T-cell (primary cell): ENCODE measurements at regions not wholly inside any gene's neighbourhood (a gene's known extent, or its start where the extent isn't known, plus 50 kb on each side); places are given as distances from the start of the nearest gene placed in this dataset.

Experiments
- ATAC-seq, 4 experiments: fragments of 200-7000 bp in 3 of 4; fragments of 150-1000 bp in 1 of 4; cut with Tn5 transposase; replicated peaks in 1 of 4; 1 replicate in 3 of 4; 2 replicates in 1 of 4; pipeline ENCODE4 v1.10.0; 2021; ENCODE audit warnings: moderate library complexity in 3 of 4, mild to moderate bottlenecking in 2 of 4, moderate number of reproducible peaks in 1 of 4
- CTCF ChIA-PET, 2 donors: fragments of 300-600 bp; sonication (Branson Sonifier 250); formaldehyde crosslinking; loops; one replicate each; lab custom pipeline; 2022; ENCODE audit warnings: antibody characterized with exemption in 2 of 2; lab: Charles Lee
- POLR2A ChIA-PET, 2 donors: fragments of 300-600 bp; sonication (Branson Sonifier 250); formaldehyde crosslinking; loops; one replicate each; lab custom pipeline; 2022; ENCODE audit warnings: antibody characterized with exemption in 2 of 2; lab: Charles Lee
- DNase-seq, 35 experiments: peaks; one replicate each; pipeline versions ENCODE4 v3.0.0 to v3.0.0-alpha.2; 2013 to 2023
- H3K27ac ChIP-seq: one replicate; pipeline ENCODE4 v1.5.1; 2013; ENCODE audit warnings: low read length
- H3K27me3 ChIP-seq, 2 experiments: replicated peaks in 1 of 2; 1 replicate in 1 of 2; 2 replicates in 1 of 2; pipeline versions ENCODE4 v1.6.1 to v1.7.0; 2013; ENCODE audit warnings: low read length in 1 of 2, mixed read lengths in 1 of 2; ENCODE audit not compliant: control insufficient read depth in 2 of 2, insufficient read depth in 2 of 2; ENCODE audit errors: extremely low read depth in 1 of 2
- H3K36me3 ChIP-seq, 2 donors: 1 replicate in 1 of 2; 2 replicates in 1 of 2; pipeline versions ENCODE4 v1.6.1 to v1.7.0; 2013; ENCODE audit warnings: low read length in 1 of 2; ENCODE audit not compliant: control insufficient read depth in 2 of 2, insufficient read depth in 1 of 2; ENCODE audit errors: extremely low read depth in 1 of 2
- H3K4me1 ChIP-seq, 2 experiments: 1 replicate in 1 of 2; 2 replicates in 1 of 2; pipeline versions ENCODE4 v1.6.1 to v1.7.0; 2013; ENCODE audit warnings: low read length in 2 of 2, mixed read lengths in 1 of 2; ENCODE audit not compliant: insufficient read depth in 2 of 2, control insufficient read depth in 1 of 2; ENCODE audit errors: extremely low read depth in 1 of 2
- H3K4me3 ChIP-seq, 2 donors: 1 replicate in 1 of 2; 2 replicates in 1 of 2; pipeline versions ENCODE4 v1.5.1 to v1.7.0; 2013; ENCODE audit warnings: mild to moderate bottlenecking in 2 of 2, low read length in 1 of 2, moderate library complexity in 1 of 2; ENCODE audit not compliant: control insufficient read depth in 1 of 2; ENCODE audit errors: extremely low read depth in 1 of 2
- H3K9me3 ChIP-seq: 2 replicates; pipeline ENCODE4 v1.7.0; 2013
- H3K27ac Mint-ChIP-seq, 2 donors: one replicate each; pipeline ENCODE4 v1.8.0; 2020 to 2021; ENCODE audit warnings: mild to moderate bottlenecking in 2 of 2, mixed read lengths in 2 of 2
- H3K27me3 Mint-ChIP-seq, 2 donors: one replicate each; pipeline ENCODE4 v1.8.0; 2021 to 2022; ENCODE audit warnings: mixed read lengths in 2 of 2
- H3K36me3 Mint-ChIP-seq: one replicate; pipeline ENCODE4 v1.8.0; 2021; ENCODE audit warnings: mixed read lengths
- H3K4me1 Mint-ChIP-seq, 3 donors: one replicate each; pipeline ENCODE4 v1.8.0; 2020 to 2022; ENCODE audit warnings: mixed read lengths in 3 of 3, mild to moderate bottlenecking in 1 of 3
- H3K4me3 Mint-ChIP-seq, 3 donors: one replicate each; pipeline ENCODE4 v1.8.0; 2020 to 2022; ENCODE audit warnings: mild to moderate bottlenecking in 3 of 3, mixed read lengths in 3 of 3, moderate library complexity in 3 of 3
- H3K9me3 Mint-ChIP-seq, 3 donors: one replicate each; pipeline ENCODE4 v1.8.0; 2020 to 2022; ENCODE audit warnings: mixed read lengths in 3 of 3
- WGBS: methylation state at CpG from one replicate; pipeline ENCODE4 v1.1.5; 2013; ENCODE audit warnings: missing lambda C conversion rate; ENCODE audit not compliant: insufficient coverage; 5-methylcytosine and 5-hydroxymethylcytosine counted together

GRCh38 chr5:67696446-67696845 lies 499.8 kb upstream of the CD180 start:
- Histone ChIP-seq H3K27me3 (no peaks in the 10 kb centered on the region), H3K36me3 (no peaks in the 10 kb centered on the region), H3K4me1 (no peaks in the 10 kb centered on the region), H3K9me3 (no peaks in the 10 kb centered on the region), H3K4me3 (no peak overlapping the region), H3K27ac (no peak overlapping the region)
- Mint-ChIP-seq H3K27me3 (peaks cover 0 to 7% of the 10 kb centered on the region in 2 donors), H3K4me3 (no peak overlapping the region), H3K27ac (no peak overlapping the region), H3K36me3 (no peaks in the 10 kb centered on the region), H3K9me3 (no peaks in the 10 kb centered on the region), H3K4me1 (no peaks in the 10 kb centered on the region)
- no peak for ATAC-seq
- DNase-seq: no peak
- ChIA-PET CTCF (no interaction called here), POLR2A (no interaction called here)
- WGBS: no CpG with 5 or more reads among the region's 1 CpG

- H3K36me3 ChIP-seq: no peaks in the 10 kb centered on the region
- no peak overlapping the region for H3K27ac Mint-ChIP-seq
- CTCF ChIA-PET: no interaction called here
- no peak overlapping the region for H3K27ac ChIP-seq
- H3K4me3 Mint-ChIP-seq: no peak overlapping the region
- no peaks in the 10 kb centered on the region for H3K4me1 ChIP-seq
- no peak for ATAC-seq
- no peaks in the 10 kb centered on the region for H3K4me1 Mint-ChIP-seq
- no peaks in the 10 kb centered on the region for H3K9me3 Mint-ChIP-seq
- H3K27me3 ChIP-seq: no peaks in the 10 kb centered on the region
- no peak overlapping the region for H3K4me3 ChIP-seq
- H3K9me3 ChIP-seq: no peaks in the 10 kb centered on the region
- DNase-seq: no peak
- H3K36me3 Mint-ChIP-seq: no peaks in the 10 kb centered on the region
- H3K27me3 Mint-ChIP-seq: peaks cover 0 to 5% of the 10 kb centered on the region in 2 donors
- POLR2A ChIA-PET: no interaction called here
- WGBS: no CpG with 5 or more reads among the region's 1 CpG
These were observed 498.8 kb upstream of the CD180 start for GRCh38 chr5:67695369-67695768.

- H3K9me3 ChIP-seq: no peaks in the 10 kb centered on the region
- H3K27ac Mint-ChIP-seq: no peak overlapping the region
- no peaks in the 10 kb centered on the region for H3K36me3 Mint-ChIP-seq
- no peaks in the 10 kb centered on the region for H3K4me1 ChIP-seq
- ATAC-seq: no peak
- no peak overlapping the region for H3K4me3 ChIP-seq
- no peak for DNase-seq
- no peaks in the 10 kb centered on the region for H3K4me1 Mint-ChIP-seq
- H3K27ac ChIP-seq: no peak overlapping the region
- H3K36me3 ChIP-seq: no peaks in the 10 kb centered on the region
- peaks cover 0 to 3% of the 10 kb centered on the region in 2 donors for H3K27me3 Mint-ChIP-seq
- ChIA-PET CTCF (no interaction called here), POLR2A (no interaction called here)
- no CpG with 5 or more reads among the region's 3 CpGs for WGBS
- no peaks in the 10 kb centered on the region for H3K9me3 Mint-ChIP-seq
- H3K4me3 Mint-ChIP-seq: no peak overlapping the region
- no peaks in the 10 kb centered on the region for H3K27me3 ChIP-seq
These were observed 498.2 kb upstream of the CD180 start for GRCh38 chr5:67694810-67695191.

GRCh38 chr5:67693956-67694809 lies 497.6 kb upstream of the CD180 start:
- Histone ChIP-seq H3K9me3 (no peaks in the 10 kb centered on the region), H3K36me3 (no peaks in the 10 kb centered on the region), H3K4me1 (no peaks in the 10 kb centered on the region), H3K4me3 (no peak overlapping the region), H3K27ac (no peak overlapping the region), H3K27me3 (no peaks in the 10 kb centered on the region)
- Mint-ChIP-seq H3K27me3 (peaks cover 0 to 3% of the 10 kb centered on the region in 2 donors), H3K27ac (no peak overlapping the region), H3K4me3 (no peak overlapping the region), H3K4me1 (no peaks in the 10 kb centered on the region), H3K9me3 (no peaks in the 10 kb centered on the region), H3K36me3 (no peaks in the 10 kb centered on the region)
- ATAC-seq: no peak
- no peak for DNase-seq
- 90% methylated on average over 6 of the region's 6 CpGs for WGBS
- POLR2A ChIA-PET: no interaction called here
- CTCF ChIA-PET: no interaction called here

GRCh38 chr5:67686746-67687145 lies 490.1 kb upstream of the CD180 start:
- POLR2A ChIA-PET: no interaction called here

GRCh38 chr5:67681703-67682102 lies 485.1 kb upstream of the CD180 start:
- DNase-seq (no peak), ATAC-seq (no peak)
- H3K4me1 Mint-ChIP-seq: no peaks in the 10 kb centered on the region
- no CpG with 5 or more reads among the region's 2 CpGs for WGBS
- H3K4me1 ChIP-seq: no peaks in the 10 kb centered on the region
- H3K36me3 Mint-ChIP-seq: no peaks in the 10 kb centered on the region
- no peak overlapping the region for H3K27ac ChIP-seq
- no peak overlapping the region for H3K4me3 ChIP-seq
- CTCF ChIA-PET: no interaction called here
- H3K9me3 ChIP-seq: no peaks in the 10 kb centered on the region
- no peak overlapping the region for H3K4me3 Mint-ChIP-seq
- no peaks in the 10 kb centered on the region for H3K9me3 Mint-ChIP-seq
- POLR2A ChIA-PET: no interaction called here
- H3K27ac Mint-ChIP-seq: no peak overlapping the region
- no peaks in the 10 kb centered on the region for H3K36me3 ChIP-seq
- peaks cover 0 to 9% of the 10 kb centered on the region in 2 donors for H3K27me3 Mint-ChIP-seq
- no peaks in the 10 kb centered on the region for H3K27me3 ChIP-seq

More at GRCh38 chr5:67686746-67687145, 490.1 kb upstream of the CD180 start:
- Mint-ChIP-seq H3K36me3 (no peaks in the 10 kb centered on the region), H3K4me3 (no peak overlapping the region), H3K4me1 (no peaks in the 10 kb centered on the region), H3K27ac (no peak overlapping the region), H3K27me3 (peaks cover 0 to 12% of the 10 kb centered on the region in 2 donors), H3K9me3 (no peaks in the 10 kb centered on the region)
- CTCF ChIA-PET: no interaction called here
- Histone ChIP-seq H3K27ac (no peak overlapping the region), H3K36me3 (no peaks in the 10 kb centered on the region), H3K9me3 (no peaks in the 10 kb centered on the region), H3K4me1 (no peaks in the 10 kb centered on the region), H3K4me3 (no peak overlapping the region), H3K27me3 (no peaks in the 10 kb centered on the region)
- no CpG with 5 or more reads among the region's 1 CpG for WGBS
- no peak for ATAC-seq
- DNase-seq: no peak
